Immature natural killer cell (primary cell): ENCODE measurements at regions not wholly inside any gene's neighbourhood (a gene's known extent, or its start where the extent isn't known, plus 50 kb on each side); places are given as distances from the start of the nearest gene placed in this dataset.

Experiments used
- DNase-seq, 3 donors: peaks; one replicate each; pipeline ENCODE4 v3.0.0; 2022; ENCODE audit warnings: mixed read lengths in 1 of 3
- H3K27ac Mint-ChIP-seq, 6 donors: one replicate each; pipeline ENCODE4 v1.8.0; 2020; ENCODE audit warnings: mixed read lengths in 6 of 6, mild to moderate bottlenecking in 5 of 6, inconsistent platforms in 4 of 6, moderate library complexity in 3 of 6
- H3K27me3 Mint-ChIP-seq, 3 donors: one replicate each; pipeline ENCODE4 v1.8.0; 2020 to 2021; ENCODE audit warnings: low read depth in 3 of 3, mild to moderate bottlenecking in 3 of 3, mixed read lengths in 3 of 3, moderate library complexity in 3 of 3, inconsistent platforms in 1 of 3
- H3K36me3 Mint-ChIP-seq, 3 donors: one replicate each; pipeline ENCODE4 v1.8.0; 2020; ENCODE audit warnings: mixed read lengths in 3 of 3, inconsistent platforms in 2 of 3, mild to moderate bottlenecking in 2 of 3
- H3K4me1 Mint-ChIP-seq, 2 donors: one replicate each; pipeline ENCODE4 v1.8.0; 2020; ENCODE audit warnings: inconsistent platforms in 2 of 2, mild to moderate bottlenecking in 2 of 2, mixed read lengths in 2 of 2, moderate library complexity in 1 of 2
- H3K4me3 Mint-ChIP-seq, 5 donors: one replicate each; pipeline ENCODE4 v1.8.0; 2020; ENCODE audit warnings: mild to moderate bottlenecking in 5 of 5, mixed read lengths in 5 of 5, inconsistent platforms in 3 of 5, moderate library complexity in 3 of 5
- H3K9me3 Mint-ChIP-seq, 6 donors: one replicate each; pipeline ENCODE4 v1.8.0; 2020; ENCODE audit warnings: mild to moderate bottlenecking in 6 of 6, mixed read lengths in 6 of 6, inconsistent platforms in 4 of 6, moderate library complexity in 3 of 6

- no peaks in the 10 kb centered on the region for H3K36me3 Mint-ChIP-seq
- peaks cover 0 to 2% (median 0%) of the 10 kb centered on the region in 3 donors for H3K27me3 Mint-ChIP-seq
- H3K4me3 Mint-ChIP-seq, result no peak overlapping the region
- peaks cover 0 to 4% of the 10 kb centered on the region in 2 donors for H3K4me1 Mint-ChIP-seq
- no peak for DNase-seq
- no peak overlapping the region for H3K27ac Mint-ChIP-seq
- no peaks in the 10 kb centered on the region for H3K9me3 Mint-ChIP-seq
Measured at GRCh38 chr4:104756837-104757236, 262.1 kb upstream of the CXXC4 start.

GRCh38 chr4:104758574-104758973 is 263.9 kb upstream of the CXXC4 start:
- Mint-ChIP-seq H3K9me3 (no peaks in the 10 kb centered on the region), H3K27ac (no peak overlapping the region), H3K36me3 (no peaks in the 10 kb centered on the region), H3K4me3 (no peak overlapping the region), H3K4me1 (peaks cover 0 to 2% of the 10 kb centered on the region in 2 donors), H3K27me3 (peaks cover 0 to 4% (median 0%) of the 10 kb centered on the region in 3 donors)
- DNase-seq, result no peak

- Mint-ChIP-seq H3K27me3 (peaks cover 0 to 4% (median 2%) of the 10 kb centered on the region in 3 donors), H3K27ac (no peak overlapping the region), H3K9me3 (peaks cover 0 to 2% (median 0%) of the 10 kb centered on the region in 6 donors), H3K36me3 (no peaks in the 10 kb centered on the region), H3K4me1 (no peaks in the 10 kb centered on the region), H3K4me3 (no peak overlapping the region)
- no peak for DNase-seq
Measured at GRCh38 chr4:104763554-104764222, 269.0 kb upstream of the CXXC4 start.

- H3K9me3 Mint-ChIP-seq, result peaks cover 0 to 2% (median 0%) of the 10 kb centered on the region in 6 donors
- no peak overlapping the region for H3K27ac Mint-ChIP-seq
- H3K4me3 Mint-ChIP-seq, result no peak overlapping the region
- no peak for DNase-seq
- no peaks in the 10 kb centered on the region for H3K36me3 Mint-ChIP-seq
- H3K27me3 Mint-ChIP-seq, result peaks cover 0 to 4% (median 2%) of the 10 kb centered on the region in 3 donors
- H3K4me1 Mint-ChIP-seq, result no peaks in the 10 kb centered on the region
Measured at GRCh38 chr4:104766676-104767075, 272.0 kb upstream of the CXXC4 start.

- peak in 2 of 3 donors; percentile 4 to 6 for DNase-seq
- Mint-ChIP-seq H3K4me3 (peak overlapping the region in 3 of 5 donors; percentile 49 to 63 (median 63)), H3K36me3 (no peaks in the 10 kb centered on the region), H3K4me1 (peaks cover 0 to 19% of the 10 kb centered on the region in 2 donors), H3K9me3 (no peaks in the 10 kb centered on the region), H3K27ac (peak overlapping the region in 2 of 6 donors; percentile 13 to 27), H3K27me3 (peaks cover 0 to 3% (median under 1%) of the 10 kb centered on the region in 3 donors)
Measured at GRCh38 chr4:104772849-104773248, 278.2 kb upstream of the CXXC4 start.

GRCh38 chr4:104795264-104795939 is 300.7 kb upstream of the CXXC4 start:
- H3K27me3 Mint-ChIP-seq, result peaks cover 0 to 7% (median 0%) of the 10 kb centered on the region in 3 donors
- no peaks in the 10 kb centered on the region for H3K4me1 Mint-ChIP-seq
- H3K27ac Mint-ChIP-seq, result no peak overlapping the region
- peaks cover 0 to 4% (median 4%) of the 10 kb centered on the region in 3 donors for H3K36me3 Mint-ChIP-seq
- peaks cover 0 to 5% (median 0%) of the 10 kb centered on the region in 6 donors for H3K9me3 Mint-ChIP-seq
- no peak for DNase-seq
- no peak overlapping the region for H3K4me3 Mint-ChIP-seq

- H3K36me3 Mint-ChIP-seq, result peaks cover 0 to 3% (median 0%) of the 10 kb centered on the region in 3 donors
- no peak overlapping the region for H3K27ac Mint-ChIP-seq
- H3K9me3 Mint-ChIP-seq, result no peaks in the 10 kb centered on the region
Measured at GRCh38 chr4:104811727-104812126, 317.0 kb upstream of the CXXC4 start.

GRCh38 chr4:104815665-104816064 is 321.0 kb upstream of the CXXC4 start:
- Mint-ChIP-seq H3K9me3 (no peaks in the 10 kb centered on the region), H3K36me3 (no peaks in the 10 kb centered on the region), H3K4me3 (no peak overlapping the region), H3K27me3 (peaks cover 0 to 4% (median 0%) of the 10 kb centered on the region in 3 donors), H3K4me1 (peaks cover 6 to 18% of the 10 kb centered on the region in 2 donors), H3K27ac (no peak overlapping the region)
- no peak for DNase-seq

More at GRCh38 chr4:104811727-104812126, 317.0 kb upstream of the CXXC4 start:
- no peak for DNase-seq
- H3K27me3 Mint-ChIP-seq, result peaks cover 0 to 4% (median 0%) of the 10 kb centered on the region in 3 donors
- H3K4me3 Mint-ChIP-seq, result no peak overlapping the region
- H3K4me1 Mint-ChIP-seq, result no peaks in the 10 kb centered on the region

GRCh38 chr4:104818579-104818978 is 323.9 kb upstream of the CXXC4 start:
- DNase-seq, result peak; percentile 8 to 21 (median 9)
- Mint-ChIP-seq H3K9me3 (no peaks in the 10 kb centered on the region), H3K27me3 (peaks cover 0 to 4% (median 0%) of the 10 kb centered on the region in 3 donors), H3K4me1 (peaks cover 6 to 18% of the 10 kb centered on the region in 2 donors), H3K27ac (peak overlapping the region in 3 of 6 donors; percentile 1 to 8 (median 4)), H3K4me3 (peak overlapping the region in 2 of 5 donors; percentile 37 to 46), H3K36me3 (no peaks in the 10 kb centered on the region)

- H3K4me3 Mint-ChIP-seq, result no peak overlapping the region
- peaks cover 3 to 5% (median 4%) of the 10 kb centered on the region in 3 donors for H3K36me3 Mint-ChIP-seq
- H3K27me3 Mint-ChIP-seq, result no peaks in the 10 kb centered on the region
- H3K27ac Mint-ChIP-seq, result no peak overlapping the region
- DNase-seq, result no peak
- H3K9me3 Mint-ChIP-seq, result peaks cover 0 to 2% (median under 1%) of the 10 kb centered on the region in 6 donors
- H3K4me1 Mint-ChIP-seq, result no peaks in the 10 kb centered on the region
Measured at GRCh38 chr4:104826171-104826570, 320.5 kb upstream of the TET2 start.

GRCh38 chr4:104829761-104830160 is 316.9 kb upstream of the TET2 start:
- no peaks in the 10 kb centered on the region for H3K4me1 Mint-ChIP-seq
- no peak overlapping the region for H3K4me3 Mint-ChIP-seq
- peaks cover 3 to 5% (median 4%) of the 10 kb centered on the region in 3 donors for H3K36me3 Mint-ChIP-seq
- H3K9me3 Mint-ChIP-seq, result peaks cover 0 to 2% (median under 1%) of the 10 kb centered on the region in 6 donors
- H3K27me3 Mint-ChIP-seq, result no peaks in the 10 kb centered on the region
- no peak overlapping the region for H3K27ac Mint-ChIP-seq
- no peak for DNase-seq

- H3K4me3 Mint-ChIP-seq, result no peak overlapping the region
- no peak overlapping the region for H3K27ac Mint-ChIP-seq
- no peak for DNase-seq
- no peaks in the 10 kb centered on the region for H3K9me3 Mint-ChIP-seq
- peaks cover 3 to 5% (median 3%) of the 10 kb centered on the region in 3 donors for H3K27me3 Mint-ChIP-seq
- no peaks in the 10 kb centered on the region for H3K4me1 Mint-ChIP-seq
- no peaks in the 10 kb centered on the region for H3K36me3 Mint-ChIP-seq
Measured at GRCh38 chr4:104848597-104849225, 298.0 kb upstream of the TET2 start.

- Mint-ChIP-seq H3K4me1 (no peaks in the 10 kb centered on the region), H3K9me3 (no peaks in the 10 kb centered on the region), H3K36me3 (no peaks in the 10 kb centered on the region), H3K27ac (no peak overlapping the region), H3K4me3 (no peak overlapping the region), H3K27me3 (peaks cover 0 to 7% (median 1%) of the 10 kb centered on the region in 3 donors)
- no peak for DNase-seq
Measured at GRCh38 chr4:104859601-104860237, 287.0 kb upstream of the TET2 start.
